Peyer's patch (tissue), 4 donors: ENCODE measurements at regions not wholly inside any gene's neighbourhood (a gene's known extent, or its start where the extent isn't known, plus 50 kb on each side); places are given as distances from the start of the nearest gene placed in this dataset.

Source experiments
- DNase-seq, 3 donors: peaks; one replicate each; pipeline ENCODE4 v3.0.0-alpha.2; 2017 to 2019
- H3K27ac ChIP-seq, 4 donors: fragments of 200-600 bp; sonication (generic); one replicate each; pipeline ENCODE4 v1.5.1; 2016 to 2019
- H3K27me3 ChIP-seq, 2 donors: fragments of 200-600 bp; sonication (generic); one replicate each; pipeline ENCODE4 v1.5.1; 2019
- H3K36me3 ChIP-seq, 3 donors: fragments of 200-600 bp; sonication (generic); one replicate each; pipeline ENCODE4 v1.5.1; 2016 to 2019
- H3K4me1 ChIP-seq, 4 donors: fragments of 200-600 bp; sonication (generic); one replicate each; pipeline ENCODE4 v1.5.1; 2016 to 2019
- H3K4me3 ChIP-seq, 4 donors: fragments of 200-600 bp; sonication (generic); 1 replicate in 3 of 4; 2 replicates in 1 of 4; pipeline ENCODE4 v1.5.1; 2016 to 2019; ENCODE audit warnings: mild to moderate bottlenecking in 1 of 4
- H3K9me3 ChIP-seq, 4 donors: fragments of 200-600 bp; sonication (generic); one replicate each; pipeline ENCODE4 v1.5.1; 2016 to 2019; ENCODE audit warnings: mild to moderate bottlenecking in 1 of 4
- POLR2A ChIP-seq, 2 donors: fragments of 450-650 bp; IDR thresholded peaks; one replicate each; pipeline ENCODE4 v1.5.1; 2017; ENCODE audit warnings: antibody characterized with exemption in 2 of 2, mild to moderate bottlenecking in 2 of 2, moderate library complexity in 2 of 2
- TF ChIP-seq, protein P1 (sequence below), 6 experiments: fragments of 450-650 bp in 4 of 6; fragments of 200-600 bp in 2 of 6; sonication (generic) in 1 of 6; IDR thresholded peaks; one replicate each; pipeline ENCODE4 v1.5.1; 2017 to 2019; ENCODE audit warnings: antibody characterized with exemption in 6 of 6, mild to moderate bottlenecking in 3 of 6, moderate library complexity in 1 of 6

- Histone ChIP-seq H3K27me3 (no peaks in the 10 kb centered on the region), H3K4me1 (no peaks in the 10 kb centered on the region), H3K36me3 (no peaks in the 10 kb centered on the region), H3K27ac (no peak overlapping the region), H3K9me3 (no peaks in the 10 kb centered on the region), H3K4me3 (no peak overlapping the region)
- DNase-seq, result no peak
- TF ChIP-seq POLR2A (IDR thresholded peaks at IDR 0.05), result no peak
- TF ChIP-seq, protein P1, sequence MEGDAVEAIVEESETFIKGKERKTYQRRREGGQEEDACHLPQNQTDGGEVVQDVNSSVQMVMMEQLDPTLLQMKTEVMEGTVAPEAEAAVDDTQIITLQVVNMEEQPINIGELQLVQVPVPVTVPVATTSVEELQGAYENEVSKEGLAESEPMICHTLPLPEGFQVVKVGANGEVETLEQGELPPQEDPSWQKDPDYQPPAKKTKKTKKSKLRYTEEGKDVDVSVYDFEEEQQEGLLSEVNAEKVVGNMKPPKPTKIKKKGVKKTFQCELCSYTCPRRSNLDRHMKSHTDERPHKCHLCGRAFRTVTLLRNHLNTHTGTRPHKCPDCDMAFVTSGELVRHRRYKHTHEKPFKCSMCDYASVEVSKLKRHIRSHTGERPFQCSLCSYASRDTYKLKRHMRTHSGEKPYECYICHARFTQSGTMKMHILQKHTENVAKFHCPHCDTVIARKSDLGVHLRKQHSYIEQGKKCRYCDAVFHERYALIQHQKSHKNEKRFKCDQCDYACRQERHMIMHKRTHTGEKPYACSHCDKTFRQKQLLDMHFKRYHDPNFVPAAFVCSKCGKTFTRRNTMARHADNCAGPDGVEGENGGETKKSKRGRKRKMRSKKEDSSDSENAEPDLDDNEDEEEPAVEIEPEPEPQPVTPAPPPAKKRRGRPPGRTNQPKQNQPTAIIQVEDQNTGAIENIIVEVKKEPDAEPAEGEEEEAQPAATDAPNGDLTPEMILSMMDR (IDR thresholded peaks at IDR 0.05), result no peak
These were observed 133.5 kb downstream of the ASB1 start for GRCh38 chr2:238560234-238560633.

DNA sequence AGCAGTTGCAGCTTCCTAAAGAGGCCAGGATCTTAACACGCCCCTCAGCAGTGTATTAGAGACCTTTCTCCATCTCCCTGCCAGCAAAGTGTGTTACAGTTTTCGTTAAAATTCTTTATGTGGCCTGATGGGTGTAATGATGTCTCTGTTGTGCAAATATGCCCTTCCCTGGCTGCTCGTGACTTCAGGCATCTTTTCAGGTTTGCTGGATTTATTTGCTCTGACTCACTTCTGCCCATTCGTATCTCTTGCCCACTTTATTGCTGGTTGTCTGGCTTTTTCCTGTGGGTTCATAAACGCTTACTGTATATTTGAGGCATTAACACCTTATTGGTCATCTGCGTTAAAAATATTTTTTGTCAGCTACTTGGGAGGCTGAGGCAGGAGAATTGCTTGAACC is 134.5 kb downstream of the ASB1 start:
- H3K4me3 ChIP-seq, result no peak overlapping the region
- TF ChIP-seq, protein P1 (IDR thresholded peaks at IDR 0.05), result no peak
- no peak for TF ChIP-seq POLR2A (IDR thresholded peaks at IDR 0.05)
- H3K9me3 ChIP-seq, result no peaks in the 10 kb centered on the region
- no peaks in the 10 kb centered on the region for H3K36me3 ChIP-seq
- no peaks in the 10 kb centered on the region for H3K4me1 ChIP-seq
- H3K27me3 ChIP-seq, result no peaks in the 10 kb centered on the region
- H3K27ac ChIP-seq, result no peak overlapping the region
- no peak for DNase-seq

- Histone ChIP-seq H3K27me3 (no peaks in the 10 kb centered on the region), H3K9me3 (no peaks in the 10 kb centered on the region), H3K36me3 (no peaks in the 10 kb centered on the region), H3K27ac (no peak overlapping the region), H3K4me1 (no peaks in the 10 kb centered on the region), H3K4me3 (no peak overlapping the region)
- no peak for TF ChIP-seq POLR2A (IDR thresholded peaks at IDR 0.05)
- TF ChIP-seq, protein P1 (IDR thresholded peaks at IDR 0.05), result no peak
- no peak for DNase-seq
These were observed 135.7 kb downstream of the ASB1 start for GRCh38 chr2:238562446-238562845.

DNA sequence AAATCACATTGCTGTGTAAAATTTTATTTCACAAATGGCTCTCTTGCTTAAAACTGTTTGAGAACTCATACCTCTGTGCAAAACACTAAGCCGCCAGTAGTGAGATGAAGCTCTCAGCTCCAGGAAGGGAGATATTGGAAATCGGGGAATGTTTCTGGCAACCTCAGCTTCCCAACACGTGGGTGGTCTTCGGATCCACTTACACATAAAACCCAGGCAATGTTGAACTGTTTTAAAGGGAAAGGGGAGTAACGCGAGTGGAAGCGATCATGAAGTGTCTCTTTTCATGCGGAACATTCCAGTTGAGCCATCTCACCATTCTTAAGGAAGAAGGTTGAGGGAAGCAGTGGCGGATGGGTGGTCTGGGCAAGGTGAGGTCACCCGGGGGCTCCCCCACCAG is 136.8 kb downstream of the ASB1 start:
- TF ChIP-seq POLR2A (IDR thresholded peaks at IDR 0.05), result no peak
- TF ChIP-seq, protein P1 (IDR thresholded peaks at IDR 0.05), result no peak
- DNase-seq, result no peak
- no peaks in the 10 kb centered on the region for H3K4me1 ChIP-seq

GRCh38 chr2:238564286-238564920 is 137.7 kb downstream of the ASB1 start:
- H3K4me1 ChIP-seq, result no peaks in the 10 kb centered on the region
- H3K9me3 ChIP-seq, result no peaks in the 10 kb centered on the region
- H3K27ac ChIP-seq, result no peak overlapping the region
- H3K27me3 ChIP-seq, result no peaks in the 10 kb centered on the region
- DNase-seq, result no peak
- no peak overlapping the region for H3K4me3 ChIP-seq
- TF ChIP-seq POLR2A (IDR thresholded peaks at IDR 0.05), result no peak
- TF ChIP-seq, protein P1 (IDR thresholded peaks at IDR 0.05), result no peak
- H3K36me3 ChIP-seq, result no peaks in the 10 kb centered on the region

More for the DNA sequence above, 136.8 kb downstream of the ASB1 start:
- Histone ChIP-seq H3K4me3 (no peak overlapping the region), H3K36me3 (no peaks in the 10 kb centered on the region), H3K9me3 (no peaks in the 10 kb centered on the region), H3K27ac (no peak overlapping the region), H3K27me3 (no peaks in the 10 kb centered on the region)

GRCh38 chr2:238565031-238565430 is 138.3 kb downstream of the ASB1 start:
- no peak for DNase-seq
- TF ChIP-seq, protein P1 (IDR thresholded peaks at IDR 0.05), result no peak
- TF ChIP-seq POLR2A (IDR thresholded peaks at IDR 0.05), result no peak
- no peak overlapping the region for H3K27ac ChIP-seq
- H3K4me3 ChIP-seq, result no peak overlapping the region
- H3K27me3 ChIP-seq, result no peaks in the 10 kb centered on the region
- no peaks in the 10 kb centered on the region for H3K36me3 ChIP-seq
- no peaks in the 10 kb centered on the region for H3K4me1 ChIP-seq
- no peaks in the 10 kb centered on the region for H3K9me3 ChIP-seq
